Neural progenitor cell (in vitro differentiated cells): ENCODE measurements at regions not wholly inside any gene's neighbourhood (a gene's known extent, or its start where the extent isn't known, plus 50 kb on each side); places are given as distances from the start of the nearest gene placed in this dataset.
A peak's percentile ranks its signal among the peaks of the same experiment; 100 is the strongest.

Experiments
- DNase-seq: peaks from one replicate; pipeline ENCODE4 v3.0.0-alpha.2; 2016; ENCODE audit warnings: low spot score
- H2AFZ ChIP-seq: fragments of 200-600 bp; sonication (generic); replicated peaks from 2 replicates; pipeline ENCODE4 v1.6.1; 2016; ENCODE audit warnings: antibody characterized with exemption
- H3F3A ChIP-seq: fragments of 200-600 bp; sonication (generic); 2 replicates; pipeline ENCODE4 v1.6.1; 2016; ENCODE audit warnings: antibody characterized with exemption, low read depth
- H3K27ac ChIP-seq: fragments of 200-600 bp; sonication (generic); 2 replicates; pipeline ENCODE4 v1.5.1; 2016; ENCODE audit warnings: mild to moderate bottlenecking
- H3K27me3 ChIP-seq: fragments of 200-600 bp; sonication (generic); 2 replicates; pipeline ENCODE4 v1.6.1; 2016; ENCODE audit warnings: mild to moderate bottlenecking, moderate library complexity
- H3K36me3 ChIP-seq: fragments of 200-600 bp; sonication (generic); 2 replicates; pipeline ENCODE4 v1.5.1; 2016
- H3K4me1 ChIP-seq: fragments of 200-600 bp; sonication (generic); 2 replicates; pipeline ENCODE4 v1.6.1; 2016; ENCODE audit warnings: mixed run types
- H3K4me2 ChIP-seq: fragments of 200-600 bp; sonication (generic); 2 replicates; pipeline ENCODE4 v1.6.1; 2016
- H3K4me3 ChIP-seq: fragments of 200-600 bp; sonication (generic); 2 replicates; pipeline ENCODE4 v1.5.1; 2016
- H3K79me2 ChIP-seq: fragments of 200-600 bp; sonication (generic); 2 replicates; pipeline ENCODE4 v1.6.1; 2016; ENCODE audit warnings: low read depth
- H3K9ac ChIP-seq: fragments of 200-600 bp; sonication (generic); 2 replicates; pipeline ENCODE4 v1.6.1; 2016
- H3K9me3 ChIP-seq: fragments of 200-600 bp; sonication (generic); 2 replicates; pipeline ENCODE4 v1.5.1; 2016; ENCODE audit warnings: low read depth
- H4K20me1 ChIP-seq: fragments of 200-600 bp; sonication (generic); 2 replicates; pipeline ENCODE4 v1.6.1; 2016; ENCODE audit warnings: low read depth
- H3K27ac Mint-ChIP-seq: 3 replicates; pipeline ENCODE4 v1.8.0; 2021; ENCODE audit warnings: mixed read lengths
- H3K27me3 Mint-ChIP-seq: 2 replicates; pipeline ENCODE4 v1.8.0; 2022; ENCODE audit warnings: low read depth, mild to moderate bottlenecking, inconsistent platforms, moderate library complexity, mixed read lengths; ENCODE audit not compliant: insufficient read depth
- H3K36me3 Mint-ChIP-seq: 3 replicates; pipeline ENCODE4 v1.8.0; 2021; ENCODE audit warnings: mixed read lengths
- H3K4me1 Mint-ChIP-seq: 3 replicates; pipeline ENCODE4 v1.8.0; 2021; ENCODE audit warnings: mixed read lengths
- H3K4me3 Mint-ChIP-seq: 3 replicates; pipeline ENCODE4 v1.8.0; 2021; ENCODE audit warnings: mild to moderate bottlenecking, moderate library complexity, mixed read lengths
- H3K9me3 Mint-ChIP-seq: 3 replicates; pipeline ENCODE4 v1.8.0; 2020; ENCODE audit warnings: mixed read lengths
- EZH2 ChIP-seq: fragments of 200-600 bp; sonication (generic); IDR thresholded peaks from 2 replicates; pipeline ENCODE4 v1.6.1; 2017; ENCODE audit warnings: antibody characterized with exemption, mild to moderate bottlenecking, moderate library complexity
- EZH2phosphoT487 ChIP-seq: fragments of 200-600 bp; sonication (generic); IDR thresholded peaks from 2 replicates; pipeline ENCODE4 v1.6.1; 2017; ENCODE audit warnings: antibody characterized with exemption
- TF ChIP-seq, protein P1 (sequence below): fragments of 200-600 bp; sonication (generic); IDR thresholded peaks from 2 replicates; pipeline ENCODE4 v1.5.1; 2017; ENCODE audit warnings: antibody characterized with exemption, mild to moderate bottlenecking

DNA sequence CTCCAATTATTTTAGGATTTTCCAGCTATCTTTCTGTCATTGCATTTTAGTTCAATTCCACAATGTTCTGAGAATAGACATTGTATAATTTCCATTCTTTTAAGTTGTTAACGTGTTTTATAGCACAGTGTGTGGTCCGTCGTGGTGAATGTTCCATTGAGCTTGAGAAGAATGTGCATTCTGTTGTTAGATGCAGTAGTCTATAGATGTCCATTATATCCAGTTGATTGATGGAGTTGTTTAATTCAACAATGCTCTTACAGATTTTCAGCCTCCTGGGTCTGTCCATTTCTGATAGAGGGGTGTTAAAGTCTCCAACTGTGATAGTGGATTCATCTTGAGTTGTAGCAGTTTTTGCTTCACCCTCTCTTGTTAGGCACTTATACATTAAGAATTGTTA, 1587.7 kb upstream of the NUDT12 start:
- H3K27me3 ChIP-seq, result no peaks in the 10 kb centered on the region
- H3K36me3 ChIP-seq, result no peaks in the 10 kb centered on the region
- Mint-ChIP-seq H3K4me1 (peaks cover 8% of the 10 kb centered on the region), H3K4me3 (no peak overlapping the region), H3K9me3 (no peaks in the 10 kb centered on the region), H3K36me3 (no peaks in the 10 kb centered on the region), H3K27me3 (no peaks in the 10 kb centered on the region), H3K27ac (no peak overlapping the region)
- no peaks in the 10 kb centered on the region for H3K79me2 ChIP-seq
- H3K9me3 ChIP-seq, result no peaks in the 10 kb centered on the region
- no peak overlapping the region for H2AFZ ChIP-seq
- H3F3A ChIP-seq, result no peaks in the 10 kb centered on the region
- no peaks in the 10 kb centered on the region for H3K4me1 ChIP-seq
- H3K4me3 ChIP-seq, result no peak overlapping the region
- no peak overlapping the region for H3K4me2 ChIP-seq
- peak; percentile 20 for DNase-seq
- TF ChIP-seq, protein P1, sequence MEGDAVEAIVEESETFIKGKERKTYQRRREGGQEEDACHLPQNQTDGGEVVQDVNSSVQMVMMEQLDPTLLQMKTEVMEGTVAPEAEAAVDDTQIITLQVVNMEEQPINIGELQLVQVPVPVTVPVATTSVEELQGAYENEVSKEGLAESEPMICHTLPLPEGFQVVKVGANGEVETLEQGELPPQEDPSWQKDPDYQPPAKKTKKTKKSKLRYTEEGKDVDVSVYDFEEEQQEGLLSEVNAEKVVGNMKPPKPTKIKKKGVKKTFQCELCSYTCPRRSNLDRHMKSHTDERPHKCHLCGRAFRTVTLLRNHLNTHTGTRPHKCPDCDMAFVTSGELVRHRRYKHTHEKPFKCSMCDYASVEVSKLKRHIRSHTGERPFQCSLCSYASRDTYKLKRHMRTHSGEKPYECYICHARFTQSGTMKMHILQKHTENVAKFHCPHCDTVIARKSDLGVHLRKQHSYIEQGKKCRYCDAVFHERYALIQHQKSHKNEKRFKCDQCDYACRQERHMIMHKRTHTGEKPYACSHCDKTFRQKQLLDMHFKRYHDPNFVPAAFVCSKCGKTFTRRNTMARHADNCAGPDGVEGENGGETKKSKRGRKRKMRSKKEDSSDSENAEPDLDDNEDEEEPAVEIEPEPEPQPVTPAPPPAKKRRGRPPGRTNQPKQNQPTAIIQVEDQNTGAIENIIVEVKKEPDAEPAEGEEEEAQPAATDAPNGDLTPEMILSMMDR, result no peak
- TF ChIP-seq EZH2, result no peak
- no peak for TF ChIP-seq EZH2phosphoT487
- no peaks in the 10 kb centered on the region for H4K20me1 ChIP-seq
- no peak overlapping the region for H3K27ac ChIP-seq
- H3K9ac ChIP-seq, result no peak overlapping the region

DNA sequence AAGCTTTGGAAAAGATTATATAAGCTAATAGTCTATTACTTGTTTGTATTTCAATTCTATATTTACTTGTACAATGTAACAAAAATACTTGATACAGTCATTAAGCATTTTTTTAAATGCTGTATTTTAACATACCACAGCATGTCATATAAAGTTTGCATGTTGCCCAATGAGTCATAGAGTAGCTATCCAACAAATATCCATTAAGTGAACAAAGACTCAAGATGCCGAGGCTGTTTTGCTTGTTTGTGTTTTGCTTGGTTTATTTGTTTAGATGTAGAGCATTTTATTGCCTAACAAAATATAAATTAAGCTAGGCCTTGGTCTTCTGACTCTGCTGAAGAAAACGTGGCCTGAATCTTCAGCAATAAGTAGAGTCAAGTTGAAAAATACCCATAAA, 1584.3 kb upstream of the NUDT12 start:
- DNase-seq, result no peak
- H3K27ac Mint-ChIP-seq, result no peak overlapping the region
- Histone ChIP-seq H2AFZ (no peak overlapping the region), H3K36me3 (no peaks in the 10 kb centered on the region), H3F3A (no peaks in the 10 kb centered on the region), H3K4me1 (no peaks in the 10 kb centered on the region), H3K27me3 (no peaks in the 10 kb centered on the region), H3K9ac (no peak overlapping the region), H3K4me3 (no peak overlapping the region), H3K9me3 (no peaks in the 10 kb centered on the region), H3K27ac (no peak overlapping the region), H3K79me2 (no peaks in the 10 kb centered on the region), H4K20me1 (no peaks in the 10 kb centered on the region), H3K4me2 (no peak overlapping the region)
- no peaks in the 10 kb centered on the region for H3K9me3 Mint-ChIP-seq
- TF ChIP-seq, protein P1, result no peak
- no peak for TF ChIP-seq EZH2phosphoT487
- no peak for TF ChIP-seq EZH2
- no peaks in the 10 kb centered on the region for H3K27me3 Mint-ChIP-seq
- H3K4me3 Mint-ChIP-seq, result no peak overlapping the region
- H3K36me3 Mint-ChIP-seq, result no peaks in the 10 kb centered on the region
- peaks cover 8% of the 10 kb centered on the region for H3K4me1 Mint-ChIP-seq

DNA sequence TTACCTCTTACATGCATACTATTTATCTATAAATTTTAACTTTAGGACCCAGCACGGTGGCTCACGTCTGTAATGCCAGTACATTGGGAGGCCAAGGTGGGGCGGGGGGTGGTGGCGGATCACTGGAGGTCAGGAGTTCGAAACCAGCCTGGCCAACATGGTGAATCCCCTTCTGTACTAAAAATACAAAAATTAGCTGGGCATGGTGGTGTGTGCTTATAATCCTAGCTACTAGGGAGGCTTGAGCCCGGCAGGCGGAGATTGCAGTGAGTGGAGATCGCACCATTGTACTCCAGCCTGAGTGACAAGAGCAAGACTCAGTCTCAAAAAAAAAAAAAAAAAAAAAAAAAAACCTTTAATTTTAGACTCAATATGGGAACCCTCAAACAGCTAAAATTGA, 1582.6 kb upstream of the NUDT12 start:
- no peak overlapping the region for H3K27ac Mint-ChIP-seq
- TF ChIP-seq EZH2 (no peak), EZH2phosphoT487 (no peak)
- TF ChIP-seq, protein P1, result no peak

DNA sequence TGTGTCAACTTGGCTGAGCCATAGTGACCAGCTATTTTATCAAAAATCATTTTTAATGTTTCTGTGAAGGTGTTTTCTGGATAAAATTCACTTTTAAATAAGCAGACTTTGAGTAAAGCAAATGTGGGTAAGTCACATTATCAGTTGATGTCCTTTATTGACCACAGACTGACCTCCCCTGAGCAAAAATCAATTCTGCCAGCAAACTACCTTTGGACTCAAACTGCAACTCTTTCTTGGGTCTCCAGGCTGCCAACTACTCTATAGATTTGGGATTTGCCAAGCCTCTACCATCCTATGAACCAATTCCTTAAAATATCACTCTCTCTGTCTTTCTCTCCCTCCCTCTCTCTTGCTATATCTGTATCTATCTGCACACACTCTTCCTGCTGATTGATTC, 1571.7 kb upstream of the NUDT12 start:
- Histone ChIP-seq H3K9ac (no peak overlapping the region), H3K4me1 (no peaks in the 10 kb centered on the region), H3K79me2 (no peaks in the 10 kb centered on the region), H2AFZ (no peak overlapping the region), H3K27me3 (no peaks in the 10 kb centered on the region), H3K27ac (no peak overlapping the region), H3K36me3 (no peaks in the 10 kb centered on the region), H3K9me3 (no peaks in the 10 kb centered on the region), H3K4me2 (no peak overlapping the region), H3K4me3 (no peak overlapping the region), H4K20me1 (no peaks in the 10 kb centered on the region), H3F3A (no peaks in the 10 kb centered on the region)
- no peak for TF ChIP-seq EZH2phosphoT487
- no peak for TF ChIP-seq EZH2
- TF ChIP-seq, protein P1, result no peak
- no peaks in the 10 kb centered on the region for H3K9me3 Mint-ChIP-seq
- H3K27me3 Mint-ChIP-seq, result no peaks in the 10 kb centered on the region
- H3K4me3 Mint-ChIP-seq, result no peak overlapping the region
- H3K4me1 Mint-ChIP-seq, result no peaks in the 10 kb centered on the region
- no peak overlapping the region for H3K27ac Mint-ChIP-seq
- no peak for DNase-seq
- no peaks in the 10 kb centered on the region for H3K36me3 Mint-ChIP-seq

More for the DNA sequence above, 1582.6 kb upstream of the NUDT12 start:
- peaks cover 2% of the 10 kb centered on the region for H3K4me1 Mint-ChIP-seq
- Histone ChIP-seq H3K4me3 (no peak overlapping the region), H3K4me1 (no peaks in the 10 kb centered on the region), H3F3A (no peaks in the 10 kb centered on the region), H3K79me2 (no peaks in the 10 kb centered on the region), H3K27me3 (no peaks in the 10 kb centered on the region), H4K20me1 (no peaks in the 10 kb centered on the region), H3K4me2 (no peak overlapping the region), H3K27ac (no peak overlapping the region), H2AFZ (no peak overlapping the region), H3K9ac (no peak overlapping the region), H3K9me3 (no peaks in the 10 kb centered on the region), H3K36me3 (no peaks in the 10 kb centered on the region)
- no peaks in the 10 kb centered on the region for H3K27me3 Mint-ChIP-seq
- no peak overlapping the region for H3K4me3 Mint-ChIP-seq
- no peaks in the 10 kb centered on the region for H3K9me3 Mint-ChIP-seq
- DNase-seq, result no peak
- no peaks in the 10 kb centered on the region for H3K36me3 Mint-ChIP-seq
